GM18873 (cell line): ENCODE measurements at regions not wholly inside any gene's neighbourhood (a gene's known extent, or its start where the extent isn't known, plus 50 kb on each side); places are given as distances from the start of the nearest gene placed in this dataset.

ENCODE experiments used
- ATAC-seq: cut with Tn5 transposase; IDR thresholded peaks from one replicate; pipeline ENCODE4 v1.9.1; 2021; ENCODE audit warnings: mild to moderate bottlenecking, moderate library complexity, moderate number of reproducible peaks; ENCODE audit not compliant: unreplicated experiment, low FRiP score

DNA sequence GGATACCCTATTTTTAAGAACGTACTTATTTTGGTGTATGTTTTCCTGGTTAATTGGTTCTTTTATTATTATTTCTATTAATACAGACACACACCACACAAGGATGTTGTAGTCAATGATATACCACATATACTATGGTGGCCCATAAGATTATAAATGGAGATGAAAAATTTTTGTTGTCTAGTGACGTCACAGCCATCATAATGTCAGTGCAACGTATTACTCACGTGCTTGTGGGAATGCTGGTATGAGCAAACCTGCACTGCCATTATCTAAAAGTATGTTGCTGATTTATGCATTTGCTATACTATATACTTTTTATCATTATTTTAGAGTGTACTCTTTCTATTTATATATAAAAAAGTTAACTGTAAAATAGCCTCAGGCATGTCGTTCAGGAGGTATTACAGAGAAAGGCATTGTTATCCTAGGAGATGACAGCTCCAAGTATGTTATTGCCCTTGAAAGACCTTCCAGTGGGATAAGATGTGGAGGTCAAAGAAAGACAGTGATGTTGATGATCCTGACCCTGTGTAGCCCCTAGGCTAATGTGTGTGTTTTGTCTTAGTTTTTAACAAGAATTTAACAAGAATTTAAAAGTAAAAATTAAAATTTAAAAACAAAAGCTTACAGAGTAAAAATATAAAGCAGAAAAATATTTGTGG, 65.6 kb upstream of the SGCD start:
- ATAC-seq = no peak

DNA sequence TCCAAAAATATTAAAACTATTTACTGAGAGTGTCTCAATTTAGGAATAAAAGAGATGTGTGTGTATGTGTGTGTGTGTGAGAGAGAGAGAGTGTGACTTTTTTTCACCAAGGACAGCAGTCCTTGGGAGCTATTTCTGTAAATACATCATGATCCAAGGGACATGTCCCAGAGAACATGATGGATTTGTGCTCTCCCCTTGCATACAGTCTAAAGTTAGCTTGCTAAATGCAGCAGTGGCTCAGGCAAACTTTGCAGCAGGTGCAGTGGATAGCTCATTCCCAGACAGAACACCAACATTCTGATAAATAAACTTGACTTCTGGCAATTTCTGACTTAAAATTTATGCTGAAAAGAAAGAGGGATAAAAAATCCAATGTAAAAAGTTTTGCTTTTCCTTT, 55.4 kb upstream of the SGCD start:
- ATAC-seq = no peak

DNA sequence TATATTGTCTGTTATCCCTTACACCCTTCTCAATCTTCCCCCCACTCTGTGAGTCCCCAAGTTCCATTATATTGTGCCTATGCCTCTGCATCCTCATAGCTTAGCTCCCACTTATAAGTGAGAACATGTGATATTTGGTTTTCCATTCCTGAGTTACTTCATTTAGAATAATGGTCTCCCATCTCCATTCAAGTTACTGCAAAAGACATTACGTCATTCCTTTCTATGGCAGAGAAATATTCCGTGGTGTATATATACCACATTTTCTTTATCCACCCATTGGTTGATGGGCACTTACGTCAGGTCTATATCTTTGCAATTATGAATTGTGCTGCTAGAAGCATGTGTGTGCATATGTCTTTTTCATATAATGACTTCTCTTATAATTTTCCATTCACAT, 54.8 kb upstream of the SGCD start:
- no peak for ATAC-seq

DNA sequence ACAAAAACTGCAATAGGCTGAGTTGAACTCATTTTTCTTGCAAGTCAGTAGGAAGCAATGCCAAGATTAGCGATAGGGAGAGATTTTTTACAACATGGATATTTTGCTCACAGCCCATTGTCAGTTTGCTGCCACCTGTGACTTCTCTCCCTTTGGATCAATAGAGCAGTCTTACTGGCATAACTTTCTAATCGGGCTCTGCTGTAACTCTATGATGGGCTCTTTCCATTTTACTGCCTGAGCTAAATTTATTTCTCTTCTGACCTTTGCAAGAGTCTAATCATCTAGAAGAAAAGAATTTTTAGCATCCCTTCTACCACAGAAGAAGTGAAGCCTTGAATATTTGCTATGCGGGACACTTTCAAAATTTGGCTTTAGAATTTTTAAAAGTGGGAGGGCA, 53.6 kb upstream of the SGCD start:
- ATAC-seq = no peak

DNA sequence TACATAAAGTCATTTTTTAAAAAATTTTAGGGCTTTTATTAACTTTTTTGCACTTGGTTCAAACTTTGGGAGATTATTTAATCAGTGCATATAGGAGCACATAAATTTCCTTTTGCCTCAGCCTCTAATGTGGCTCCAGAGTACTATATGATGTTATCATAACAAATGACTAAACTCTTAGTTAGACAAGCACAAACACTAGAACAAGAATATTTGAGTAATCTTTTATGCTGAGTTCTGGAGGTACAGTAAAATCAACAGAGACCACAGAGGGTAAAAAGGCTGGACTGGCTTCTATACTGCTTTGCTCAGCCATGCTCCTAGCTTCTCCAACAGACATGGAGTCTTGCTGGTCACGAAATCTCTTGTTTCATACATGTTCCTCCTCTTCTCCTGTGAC, 52.5 kb upstream of the SGCD start:
- no peak for ATAC-seq
